ENCODE measurements at regions not wholly inside any gene's neighbourhood (a gene's known extent, or its start where the extent isn't known, plus 50 kb on each side); places are given as distances from the start of the nearest gene placed in this dataset.

GRCh38 chr6:120908767-120909166, 425.5 kb downstream of the TBC1D32 start:
- ChIA-PET CTCF (no interaction called here), POLR2A (ENCODE audit: unreplicated experiment) (no interaction called here)
- Histone ChIP-seq H3K4me1 (ENCODE audit: control insufficient read depth, insufficient read depth, low read length) (no peaks in the 10 kb centered on the region), H2BK20ac (ENCODE audit: low read depth, low read length) (no peak overlapping the region), H3K4me2 (ENCODE audit: low read depth, low read length) (no peak overlapping the region), H2AFZ (replicated peaks; ENCODE audit: low read length, poor library complexity) (no peak overlapping the region), H3K27me3 (ENCODE audit: control insufficient read depth, insufficient read depth, low read length) (no peaks in the 10 kb centered on the region), H3K36me3 (ENCODE audit: control insufficient read depth, insufficient read depth, low read length) (no peaks in the 10 kb centered on the region), H4K91ac (ENCODE audit: insufficient read depth, low read depth, low read length) (no peak overlapping the region), H3K79me1 (ENCODE audit: low read depth in 1 of 2, low read length in 2 of 2) (no peaks in the 10 kb centered on the region), H2BK120ac (ENCODE audit: low read depth, low read length) (no peak overlapping the region), H4K8ac (ENCODE audit: low read depth in 2 of 2, low read length in 2 of 2) (no peak overlapping the region), H3K9me1 (ENCODE audit: insufficient read depth, low read length) (no peaks in the 10 kb centered on the region), H2BK5ac (ENCODE audit: low read depth, low read length, poor library complexity, severe bottlenecking) (no peak overlapping the region), H4K20me1 (ENCODE audit: insufficient read depth, low read length) (no peaks in the 10 kb centered on the region), H3K23ac (ENCODE audit: low read depth, low read length) (no peak overlapping the region), H3K4ac (ENCODE audit: low read depth, low read length) (no peak overlapping the region), H2AK5ac (ENCODE audit: low read depth, low read length) (no peak overlapping the region), H3K9me3 (ENCODE audit: control insufficient read depth, insufficient read depth, low read length) (no peaks in the 10 kb centered on the region; the same call in 1 of the 2 replicates), H2BK15ac (ENCODE audit: low read depth, low read length) (no peak overlapping the region), H3K9ac (ENCODE audit: low read depth, low read length) (no peak overlapping the region), H3K14ac (replicated peaks; ENCODE audit: low read depth, low read length) (no peak overlapping the region), H3K27ac (ENCODE audit: insufficient read depth, low read length) (no peak overlapping the region), H2AK9ac (replicated peaks; ENCODE audit: low read depth, low read length, poor library complexity) (no peak overlapping the region), H3K4me3 (ENCODE audit: insufficient read depth, low read depth, low read length) (no peak overlapping the region), H3K56ac (ENCODE audit: extremely low read depth, insufficient read depth, low read length) (no peak overlapping the region), H4K5ac (ENCODE audit: low read depth, low read length) (no peak overlapping the region), H3K18ac (ENCODE audit: low read depth, low read length) (no peak overlapping the region)
- in situ Hi-C loops (cut with MboI; ENCODE audit: low sequenced_read_pairs) = no loop called here
- TF ChIP-seq POLR2A (IDR thresholded peaks at IDR 0.05; ENCODE audit: low read depth, low read length) = no peak
- no peak for TF ChIP-seq ELK1 (IDR thresholded peaks at IDR 0.05; ENCODE audit: borderline replicate concordance, low read depth, low read length)
- TF ChIP-seq MAFK (IDR thresholded peaks at IDR 0.05; ENCODE audit: low read depth, low read length) = no peak
- no peak for TF ChIP-seq NFE2L2 (IDR thresholded peaks at IDR 0.05; ENCODE audit: low read depth, low read length)
- no peak for TF ChIP-seq CTCF (conservative IDR thresholded peaks at IDR 0.05; ENCODE audit: low read depth, low read length)
- TF ChIP-seq MXI1 (IDR thresholded peaks at IDR 0.05; ENCODE audit: borderline replicate concordance, low read depth, low read length) = no peak
- TF ChIP-seq FOS (IDR thresholded peaks at IDR 0.05; ENCODE audit: low read depth, low read length) = no peak
- TF ChIP-seq RAD21 (IDR thresholded peaks at IDR 0.05; ENCODE audit: low read length) = no peak
- TF ChIP-seq CHD1 (IDR thresholded peaks at IDR 0.05; ENCODE audit: low read depth, low read length) = no peak
- TF ChIP-seq RCOR1 (IDR thresholded peaks at IDR 0.05; ENCODE audit: insufficient replicate concordance, low read length) = no peak
- DNase-seq (no peak), ATAC-seq (ENCODE audit: low read depth) (no peak)
- 100% methylated on average over 1 of the region's 5 CpGs; no CpG with 5 or more reads in 1 of the 2 experiments for WGBS, 2 experiments (ENCODE audit: extremely low coverage in 2 of 2, insufficient read length in 1 of 2)
- no TSS peak for BruUV-seq (replicated peaks)
- dilution Hi-C loops (cut with HindIII; ENCODE audit: low sequenced_read_pairs, unreplicated experiment) = no loop called here
- intact Hi-C loops (cut with micrococcal nuclease) = no loop called here

All from IMR-90 (cell line).